ENCODE measurements at regions not wholly inside any gene's neighbourhood (a gene's known extent, or its start where the extent isn't known, plus 50 kb on each side); places are given as distances from the start of the nearest gene placed in this dataset.

- DNase-seq (ENCODE audit: low spot score), result no peak
These were observed 242.1 kb upstream of the PWP1 start for GRCh38 chr12:107443320-107444090.

GRCh38 chr12:107444771-107445170 lies 240.8 kb upstream of the PWP1 start:
- DNase-seq (ENCODE audit: low spot score), result no peak

- no peak for DNase-seq (ENCODE audit: low spot score)
These were observed 239.1 kb upstream of the PWP1 start for GRCh38 chr12:107446476-107446875.

- no peak for DNase-seq (ENCODE audit: low spot score)
These were observed 238.3 kb upstream of the PWP1 start for GRCh38 chr12:107447336-107447735.

- no peak for DNase-seq (ENCODE audit: low spot score)
These were observed 237.4 kb upstream of the PWP1 start for GRCh38 chr12:107448198-107448597.

- no peak for DNase-seq (ENCODE audit: low spot score)
These were observed 235.7 kb upstream of the PWP1 start for GRCh38 chr12:107449891-107450290.

GRCh38 chr12:107450541-107450940 lies 235.1 kb upstream of the PWP1 start:
- DNase-seq (ENCODE audit: low spot score), result no peak

GRCh38 chr12:107451246-107451645 lies 234.4 kb upstream of the PWP1 start:
- DNase-seq (ENCODE audit: low spot score), result no peak

- no peak for DNase-seq (ENCODE audit: low spot score)
These were observed 231.3 kb upstream of the PWP1 start for GRCh38 chr12:107454109-107454830.

GRCh38 chr12:107457362-107457935 lies 228.2 kb upstream of the PWP1 start:
- DNase-seq (ENCODE audit: low spot score), result no peak

- DNase-seq (ENCODE audit: low spot score), result no peak
These were observed 227.4 kb upstream of the PWP1 start for GRCh38 chr12:107458163-107458562.

- no peak for DNase-seq (ENCODE audit: low spot score)
These were observed 226.6 kb upstream of the PWP1 start for GRCh38 chr12:107458990-107459389.

- no peak for DNase-seq (ENCODE audit: low spot score)
These were observed 226.0 kb upstream of the PWP1 start for GRCh38 chr12:107459641-107460040.

- DNase-seq (ENCODE audit: low spot score), result no peak
These were observed 224.2 kb upstream of the PWP1 start for GRCh38 chr12:107461222-107461975.

- DNase-seq (ENCODE audit: low spot score), result no peak
These were observed 222.9 kb upstream of the PWP1 start for GRCh38 chr12:107462428-107463332.

- DNase-seq (ENCODE audit: low spot score), result no peak
These were observed 221.0 kb upstream of the PWP1 start for GRCh38 chr12:107464644-107465043.

GRCh38 chr12:107465625-107466024 lies 220.0 kb upstream of the PWP1 start:
- no peak for DNase-seq (ENCODE audit: low spot score)

GRCh38 chr12:107467716-107468115 lies 217.9 kb upstream of the PWP1 start:
- DNase-seq (ENCODE audit: low spot score), result no peak

- no peak for DNase-seq (ENCODE audit: low spot score)
These were observed 217.4 kb upstream of the PWP1 start for GRCh38 chr12:107468182-107468581.

- no peak for DNase-seq (ENCODE audit: low spot score)
These were observed 216.6 kb upstream of the PWP1 start for GRCh38 chr12:107469011-107469410.

- no peak for DNase-seq (ENCODE audit: low spot score)
These were observed 215.0 kb upstream of the PWP1 start for GRCh38 chr12:107470645-107471044.
